ENCODE measurements at regions not wholly inside any gene's neighbourhood (a gene's known extent, or its start where the extent isn't known, plus 50 kb on each side); places are given as distances from the start of the nearest gene placed in this dataset.

GRCh38 chr10:83078645-83079044 is 1060.7 kb upstream of the GHITM start:
- H3K27ac ChIP-seq (ENCODE audit: poor library complexity, severe bottlenecking): no peak overlapping the region
- H3K9me3 ChIP-seq (ENCODE audit: severe bottlenecking): no peaks in the 10 kb centered on the region
- ATAC-seq (ENCODE audit: low read depth) (no peak), DNase-seq (ENCODE audit: low spot score) (no peak)
- no peak for TF ChIP-seq CTCF (IDR thresholded peaks at IDR 0.05; ENCODE audit: poor library complexity, severe bottlenecking)
- H3K27me3 ChIP-seq (ENCODE audit: insufficient read depth, poor library complexity, severe bottlenecking): no peaks in the 10 kb centered on the region
- H3K4me3 ChIP-seq (ENCODE audit: severe bottlenecking): no peak overlapping the region
- no peaks in the 10 kb centered on the region for H3K4me1 ChIP-seq (ENCODE audit: insufficient read depth, poor library complexity, severe bottlenecking)
- H3K36me3 ChIP-seq (ENCODE audit: low read depth): no peaks in the 10 kb centered on the region

GRCh38 chr10:83083831-83084230 is 1055.5 kb upstream of the GHITM start:
- no peak overlapping the region for H3K4me3 ChIP-seq (ENCODE audit: severe bottlenecking)
- DNase-seq (ENCODE audit: low spot score) (no peak), ATAC-seq (ENCODE audit: low read depth) (no peak)
- H3K9me3 ChIP-seq (ENCODE audit: severe bottlenecking): no peaks in the 10 kb centered on the region
- no peak for TF ChIP-seq CTCF (IDR thresholded peaks at IDR 0.05; ENCODE audit: poor library complexity, severe bottlenecking)
- no peak overlapping the region for H3K27ac ChIP-seq (ENCODE audit: poor library complexity, severe bottlenecking)
- H3K4me1 ChIP-seq (ENCODE audit: insufficient read depth, poor library complexity, severe bottlenecking): no peaks in the 10 kb centered on the region
- no peaks in the 10 kb centered on the region for H3K27me3 ChIP-seq (ENCODE audit: insufficient read depth, poor library complexity, severe bottlenecking)
- H3K36me3 ChIP-seq (ENCODE audit: low read depth): no peaks in the 10 kb centered on the region

GRCh38 chr10:83089335-83089734 is 1050.0 kb upstream of the GHITM start:
- no peaks in the 10 kb centered on the region for H3K27me3 ChIP-seq (ENCODE audit: insufficient read depth, poor library complexity, severe bottlenecking)
- H3K36me3 ChIP-seq (ENCODE audit: low read depth): no peaks in the 10 kb centered on the region
- no peak overlapping the region for H3K4me3 ChIP-seq (ENCODE audit: severe bottlenecking)
- no peak overlapping the region for H3K27ac ChIP-seq (ENCODE audit: poor library complexity, severe bottlenecking)
- H3K4me1 ChIP-seq (ENCODE audit: insufficient read depth, poor library complexity, severe bottlenecking): no peaks in the 10 kb centered on the region
- TF ChIP-seq CTCF (IDR thresholded peaks at IDR 0.05; ENCODE audit: poor library complexity, severe bottlenecking): no peak
- DNase-seq (ENCODE audit: low spot score) (no peak), ATAC-seq (ENCODE audit: low read depth) (no peak)
- H3K9me3 ChIP-seq (ENCODE audit: severe bottlenecking): no peaks in the 10 kb centered on the region

- no peak for ATAC-seq (ENCODE audit: low read depth)
- no peaks in the 10 kb centered on the region for H3K36me3 ChIP-seq (ENCODE audit: low read depth)
- no peaks in the 10 kb centered on the region for H3K9me3 ChIP-seq (ENCODE audit: severe bottlenecking)
- no peak for DNase-seq (ENCODE audit: low spot score)
- no peak overlapping the region for H3K4me3 ChIP-seq (ENCODE audit: severe bottlenecking)
- H3K27ac ChIP-seq (ENCODE audit: poor library complexity, severe bottlenecking): no peak overlapping the region
- H3K4me1 ChIP-seq (ENCODE audit: insufficient read depth, poor library complexity, severe bottlenecking): no peaks in the 10 kb centered on the region
- TF ChIP-seq CTCF (IDR thresholded peaks at IDR 0.05; ENCODE audit: poor library complexity, severe bottlenecking): no peak
- H3K27me3 ChIP-seq (ENCODE audit: insufficient read depth, poor library complexity, severe bottlenecking): no peaks in the 10 kb centered on the region
Observed at GRCh38 chr10:83104616-83105015, 1034.7 kb upstream of the GHITM start.

- Histone ChIP-seq H3K9me3 (ENCODE audit: severe bottlenecking) (no peaks in the 10 kb centered on the region), H3K4me3 (ENCODE audit: severe bottlenecking) (no peak overlapping the region), H3K27me3 (ENCODE audit: insufficient read depth, poor library complexity, severe bottlenecking) (no peaks in the 10 kb centered on the region), H3K4me1 (ENCODE audit: insufficient read depth, poor library complexity, severe bottlenecking) (no peaks in the 10 kb centered on the region), H3K36me3 (ENCODE audit: low read depth) (no peaks in the 10 kb centered on the region), H3K27ac (ENCODE audit: poor library complexity, severe bottlenecking) (no peak overlapping the region)
- ATAC-seq (ENCODE audit: low read depth): no peak
- TF ChIP-seq CTCF (IDR thresholded peaks at IDR 0.05; ENCODE audit: poor library complexity, severe bottlenecking): no peak
- no peak for DNase-seq (ENCODE audit: low spot score)
Observed at GRCh38 chr10:83108565-83109333, 1030.6 kb upstream of the GHITM start.

Data from RWPE2 (cell line).